Choroid plexus epithelial cell (primary cell): ENCODE measurements at regions not wholly inside any gene's neighbourhood (a gene's known extent, or its start where the extent isn't known, plus 50 kb on each side); places are given as distances from the start of the nearest gene placed in this dataset.
"Not testable (repeated sequence)": the region's sequence is repeated elsewhere in the genome, so short reads cannot be mapped to it uniquely, and the experiment has no call there.

Source experiments
- DNase-seq: peaks from one replicate; pipeline ENCODE4 v3.0.0-alpha.2; 2010; ENCODE audit warnings: low read depth
- H3K4me3 ChIP-seq: 2 replicates; pipeline ENCODE4 v1.5.1; 2011; ENCODE audit warnings: low read depth, mild to moderate bottlenecking, control low read depth, low read length, moderate library complexity
- CTCF ChIP-seq: conservative IDR thresholded peaks from 2 replicates; pipeline ENCODE4 v1.5.1; 2011; ENCODE audit warnings: low read depth, mild to moderate bottlenecking, control low read depth, inconsistent platforms, low read length, moderate library complexity

- DNase-seq = no peak
- no peak for TF ChIP-seq CTCF
- no peak overlapping the region for H3K4me3 ChIP-seq
Observed at GRCh38 chr16:88195911-88196465, 186.8 kb upstream of the ZNF469 start.

- no peak for TF ChIP-seq CTCF
- DNase-seq = no peak
- no peak overlapping the region for H3K4me3 ChIP-seq
Observed at GRCh38 chr16:88196471-88197400, 186.0 kb upstream of the ZNF469 start.

GRCh38 chr16:88197481-88198456 lies 185.0 kb upstream of the ZNF469 start:
- DNase-seq = no peak
- no peak for TF ChIP-seq CTCF
- H3K4me3 ChIP-seq = no peak overlapping the region

- not testable (repeated sequence) for DNase-seq, H3K4me3 ChIP-seq
Observed at GRCh38 chr16:88198457-88199295, 184.1 kb upstream of the ZNF469 start.

GRCh38 chr16:88199296-88200153 lies 183.2 kb upstream of the ZNF469 start:
- DNase-seq, H3K4me3 ChIP-seq: not testable (repeated sequence)

GRCh38 chr16:88200154-88200895 lies 182.4 kb upstream of the ZNF469 start:
- DNase-seq = peak; percentile 22
- not testable (repeated sequence) for H3K4me3 ChIP-seq

GRCh38 chr16:88200896-88201185 lies 181.9 kb upstream of the ZNF469 start:
- TF ChIP-seq CTCF = no peak
- no peak overlapping the region for H3K4me3 ChIP-seq
- DNase-seq = no peak

- H3K4me3 ChIP-seq, DNase-seq: not testable (repeated sequence)
Observed at GRCh38 chr16:88201611-88202010, 181.1 kb upstream of the ZNF469 start.
